DMS53 treated with DMSO at 0.1 percent for 48 hours (cell line): ENCODE measurements at regions not wholly inside any gene's neighbourhood (a gene's known extent, or its start where the extent isn't known, plus 50 kb on each side); places are given as distances from the start of the nearest gene placed in this dataset.
"Not testable (repeated sequence)": the region's sequence is repeated elsewhere in the genome, so short reads cannot be mapped to it uniquely, and the experiment has no call there.

ENCODE experiments used
- DNase-seq: peaks from one replicate; lab custom pipeline; 2025; ENCODE audit not compliant: unreplicated experiment; lab: John Stamatoyannopoulos, UW

DNA sequence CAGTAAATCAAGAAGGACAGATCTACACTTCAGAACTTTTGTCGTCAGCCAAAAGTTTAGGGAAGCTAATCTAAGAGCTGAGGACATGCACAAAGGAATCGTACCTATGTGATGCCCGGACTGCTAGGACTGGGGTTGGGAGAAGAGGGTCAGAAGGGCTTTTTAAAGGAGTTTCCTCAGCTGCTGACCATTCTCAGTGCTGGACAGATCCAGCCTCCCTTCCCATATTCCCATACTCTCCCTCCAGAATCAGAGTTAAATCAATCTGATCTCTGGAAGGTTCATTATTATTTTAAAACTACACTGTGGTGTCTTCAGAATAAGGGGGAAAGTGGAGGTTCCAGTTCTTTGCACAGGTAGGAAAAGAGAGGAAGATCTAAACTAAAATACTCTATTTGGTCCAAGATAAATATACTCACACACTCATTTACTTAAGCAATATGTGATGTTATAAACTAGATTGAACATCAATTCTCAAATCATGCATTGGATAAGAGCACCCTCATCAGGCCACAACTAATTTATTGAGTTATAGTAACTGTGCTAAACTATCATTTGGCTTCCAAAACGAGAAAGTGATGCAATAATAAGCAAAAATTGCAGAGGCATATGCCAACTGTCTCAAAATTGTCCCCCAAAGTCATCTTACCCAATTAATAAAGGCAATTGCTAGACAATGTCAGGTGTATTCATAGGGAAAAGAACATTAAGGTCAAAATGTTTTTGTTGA lies 124.7 kb downstream of the HNRNPD start:
- DNase-seq: no peak

DNA sequence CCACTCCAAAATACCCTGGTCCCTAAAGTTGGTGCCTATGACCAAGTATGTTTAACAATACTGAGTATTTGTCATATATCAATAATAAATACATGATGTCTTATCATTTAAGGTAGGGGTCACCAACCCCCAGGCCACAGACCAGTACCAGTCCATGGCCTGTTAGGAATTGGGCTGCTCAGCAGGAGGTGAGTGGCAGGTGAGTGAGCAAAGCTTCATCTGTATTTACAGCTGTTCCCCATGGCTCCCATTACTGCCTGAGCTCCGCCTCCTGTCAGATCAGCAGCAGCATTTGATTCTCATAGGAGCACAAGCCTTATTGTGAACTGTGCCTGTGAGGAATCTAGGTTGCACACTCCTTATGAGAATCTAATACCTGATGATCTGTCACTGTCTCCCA lies 126.2 kb downstream of the HNRNPD start:
- DNase-seq: no peak

DNA sequence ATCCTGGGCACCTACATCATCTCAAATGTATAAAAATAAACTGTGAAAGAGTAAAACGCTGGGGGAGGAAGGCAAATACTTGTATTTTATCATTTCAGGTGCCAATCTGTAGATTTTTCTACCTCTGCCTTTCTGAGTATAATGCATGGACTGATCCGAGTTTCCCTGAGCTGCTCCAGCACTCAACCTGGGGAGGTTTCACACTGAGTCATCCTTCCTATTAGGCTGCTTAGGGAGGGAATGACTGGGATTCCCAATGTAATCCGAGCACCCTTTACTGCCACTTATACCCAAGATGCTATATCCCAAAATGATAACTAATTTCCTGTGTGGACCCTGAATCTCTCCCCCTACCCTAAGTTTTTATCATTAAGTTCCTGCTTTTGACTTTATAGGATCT lies 126.6 kb downstream of the HNRNPD start:
- no peak for DNase-seq

DNA sequence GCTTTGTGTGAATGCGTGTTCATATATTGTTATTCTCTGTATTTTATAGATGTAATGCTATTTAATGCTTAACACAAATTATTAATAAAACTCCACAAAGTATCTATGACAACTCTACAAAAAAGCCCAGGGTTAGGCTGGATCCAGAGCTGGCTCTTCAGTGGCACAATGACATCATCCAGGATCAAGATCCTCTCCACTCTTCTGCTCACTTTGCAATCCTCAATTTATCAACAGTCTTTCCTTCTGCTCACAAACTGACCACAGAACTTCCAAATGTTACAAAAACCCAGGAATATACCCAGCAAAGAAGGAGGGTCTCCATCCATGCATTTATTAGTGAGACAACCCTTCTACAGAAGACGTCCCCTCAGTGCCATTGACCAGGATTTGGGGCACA lies 132.3 kb downstream of the HNRNPD start:
- DNase-seq: no peak

DNA sequence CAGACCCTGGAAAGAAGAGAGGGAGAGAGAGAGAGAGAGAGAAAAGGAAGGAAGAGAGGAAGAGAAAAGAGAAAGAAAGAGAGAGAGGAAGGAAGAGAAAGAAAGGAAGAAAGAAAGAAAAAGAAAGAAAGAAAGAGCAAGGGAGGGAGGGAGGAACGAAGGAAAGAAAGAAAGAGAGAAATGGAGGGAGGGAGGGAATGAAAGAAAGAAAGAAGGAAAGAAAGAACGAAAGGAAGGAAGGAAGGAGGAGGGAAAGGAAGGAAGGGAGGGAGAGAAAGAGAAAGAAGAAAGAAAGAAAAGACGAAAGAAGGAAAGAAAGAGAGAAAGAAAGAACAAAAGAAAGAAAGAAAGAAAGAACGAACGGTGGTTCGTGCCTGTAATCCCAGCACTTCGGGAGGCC lies 133.4 kb downstream of the HNRNPD start:
- no peak for DNase-seq

DNA sequence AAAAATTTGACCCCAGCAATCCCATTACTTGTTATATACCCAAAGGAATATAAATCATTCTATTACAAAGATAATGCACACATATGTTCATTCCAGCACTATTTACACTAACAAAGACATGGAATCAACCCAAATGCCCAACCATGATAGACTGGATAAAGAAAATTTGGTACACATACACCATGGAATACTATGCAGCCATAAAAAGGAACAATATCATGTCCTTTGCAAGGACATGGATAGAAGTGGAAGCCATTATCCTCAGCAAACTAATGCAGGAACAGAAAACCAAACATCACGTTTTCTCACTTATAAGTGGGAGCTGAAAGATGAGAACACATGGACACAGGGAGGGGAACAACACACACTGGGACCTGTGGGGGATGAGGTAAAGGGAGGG lies 136.6 kb downstream of the HNRNPD start:
- not testable (repeated sequence) for DNase-seq

DNA sequence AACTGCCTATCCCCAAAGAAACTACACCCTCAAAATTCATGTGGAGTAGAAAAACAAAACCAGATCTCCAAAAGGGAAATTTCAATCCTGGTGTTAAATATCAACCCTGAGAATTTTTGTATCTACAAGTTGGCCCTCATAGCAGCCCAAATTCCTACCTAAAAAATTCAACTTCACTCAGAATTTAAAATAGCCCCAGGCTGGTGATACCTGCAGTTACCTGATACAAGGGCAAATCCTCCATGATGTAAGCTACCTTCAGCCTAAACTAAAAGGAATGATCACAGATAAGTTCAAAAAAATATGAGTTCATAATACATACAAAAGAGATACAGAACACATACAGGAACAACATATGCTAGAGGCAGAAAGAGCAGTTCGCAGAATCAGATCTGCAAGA lies 138.4 kb downstream of the HNRNPD start:
- no peak for DNase-seq

DNA sequence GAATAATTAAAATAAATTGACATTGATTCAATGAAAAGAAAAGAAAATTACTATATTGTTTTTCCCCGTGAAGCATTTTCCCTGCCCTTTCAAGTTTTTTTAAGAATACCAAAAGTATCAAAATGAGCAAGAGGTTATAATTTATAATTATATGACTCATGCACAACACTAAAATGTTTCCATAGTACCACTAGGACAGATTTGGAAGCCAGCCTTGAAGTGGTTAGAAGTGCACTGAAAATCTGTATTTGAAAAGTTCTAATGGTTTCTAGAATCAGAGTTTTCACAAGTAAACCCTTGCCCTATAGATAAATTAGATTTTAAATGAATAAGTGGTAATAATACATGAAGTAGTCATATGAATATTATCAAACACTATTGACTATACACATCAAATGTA lies 140.9 kb downstream of the HNRNPD start:
- DNase-seq: no peak

DNA sequence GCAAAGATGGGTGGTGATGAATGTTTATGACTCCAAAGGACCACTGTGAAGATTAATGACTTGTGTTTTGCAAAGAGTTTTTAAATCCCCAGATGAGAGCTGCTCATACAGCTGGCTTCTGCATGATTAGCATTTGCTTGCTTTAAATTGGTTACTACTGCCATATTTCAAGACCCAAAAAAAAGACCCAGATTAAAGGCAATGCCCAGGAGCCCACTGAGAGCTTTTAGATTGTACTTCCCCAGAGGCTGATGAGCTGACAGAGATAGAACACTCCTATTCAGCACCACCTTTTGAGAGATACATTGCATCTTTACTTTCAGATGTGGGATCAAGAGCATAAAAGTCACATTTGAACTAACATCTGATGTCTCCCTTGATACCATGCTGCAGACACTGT lies 142.0 kb downstream of the HNRNPD start:
- DNase-seq: no peak

DNA sequence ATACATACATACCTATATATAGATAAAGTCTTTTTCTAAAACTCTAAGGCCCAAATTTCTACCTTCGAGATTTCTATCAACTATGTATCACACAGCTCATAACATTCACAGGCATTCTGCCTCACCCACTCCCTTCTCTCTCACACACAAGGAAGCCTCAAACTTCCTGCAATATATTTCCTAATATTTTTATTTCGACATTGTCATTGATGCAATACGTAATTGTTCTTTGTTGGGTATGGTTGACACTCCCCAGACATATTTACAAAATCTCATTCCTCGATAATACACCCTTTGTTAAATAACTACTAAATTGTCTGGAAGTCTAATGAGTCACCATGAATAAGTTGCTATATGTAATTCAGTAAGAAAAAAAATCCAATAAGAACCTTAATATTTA lies 143.5 kb downstream of the HNRNPD start:
- no peak for DNase-seq

DNA sequence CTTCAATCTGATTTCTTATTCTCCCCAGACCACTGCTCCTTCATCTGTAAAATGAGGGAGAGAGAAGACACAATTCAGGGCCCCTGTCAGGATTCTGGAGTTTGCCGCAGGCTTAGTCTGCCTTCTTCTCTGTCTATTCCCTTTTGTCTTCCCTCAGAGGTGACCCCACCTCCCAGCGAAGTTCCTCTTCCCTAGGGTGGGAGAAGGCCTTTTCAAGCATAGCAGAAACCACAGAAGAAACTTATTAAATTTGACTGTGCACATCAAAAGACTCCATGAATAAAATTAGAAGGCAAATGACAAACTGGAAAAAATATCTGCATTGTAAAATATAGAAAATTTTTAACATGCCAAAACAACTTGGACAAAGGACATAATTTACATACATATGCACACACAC lies 148.8 kb downstream of the HNRNPD start:
- no peak for DNase-seq

DNA sequence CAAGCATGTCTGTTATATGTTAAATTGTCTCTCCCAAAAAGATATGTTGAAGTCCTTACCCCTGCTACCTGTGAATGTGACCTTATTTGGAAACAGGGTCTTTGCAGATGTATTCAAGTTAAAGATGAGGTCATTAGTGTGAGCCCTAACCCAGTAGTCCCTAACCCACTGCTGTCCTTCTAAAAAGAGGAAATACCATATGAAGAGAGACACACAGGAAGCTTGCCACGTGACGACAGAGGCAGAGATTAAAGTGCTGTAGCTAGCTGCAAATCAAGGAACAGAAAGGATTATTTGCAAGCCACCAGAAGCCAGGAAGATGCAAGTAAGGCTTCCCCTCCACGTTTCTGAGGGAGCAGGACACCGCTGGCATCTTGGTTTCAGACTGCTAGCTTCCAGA lies 150.1 kb downstream of the HNRNPD start:
- DNase-seq: no peak

DNA sequence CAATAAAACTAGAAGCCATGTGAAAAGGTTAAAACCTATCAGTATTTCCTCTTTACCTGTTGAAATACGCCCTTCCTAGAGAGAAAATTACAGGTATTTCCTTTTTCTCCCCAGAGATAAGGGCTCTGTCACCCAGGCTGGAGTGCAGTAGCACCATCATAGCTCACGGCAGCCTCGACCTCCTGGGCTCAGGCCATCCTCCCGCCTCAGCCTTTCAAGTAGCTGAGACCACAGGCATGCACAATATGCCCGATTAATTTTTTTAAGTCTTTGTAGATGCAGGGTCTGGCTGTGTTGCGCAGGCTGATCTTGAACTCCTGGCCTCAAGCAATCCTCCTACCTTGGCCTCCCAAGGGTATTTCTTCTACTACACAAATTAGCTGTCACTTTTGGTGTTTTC lies 154.4 kb downstream of the HNRNPD start:
- no peak for DNase-seq

DNA sequence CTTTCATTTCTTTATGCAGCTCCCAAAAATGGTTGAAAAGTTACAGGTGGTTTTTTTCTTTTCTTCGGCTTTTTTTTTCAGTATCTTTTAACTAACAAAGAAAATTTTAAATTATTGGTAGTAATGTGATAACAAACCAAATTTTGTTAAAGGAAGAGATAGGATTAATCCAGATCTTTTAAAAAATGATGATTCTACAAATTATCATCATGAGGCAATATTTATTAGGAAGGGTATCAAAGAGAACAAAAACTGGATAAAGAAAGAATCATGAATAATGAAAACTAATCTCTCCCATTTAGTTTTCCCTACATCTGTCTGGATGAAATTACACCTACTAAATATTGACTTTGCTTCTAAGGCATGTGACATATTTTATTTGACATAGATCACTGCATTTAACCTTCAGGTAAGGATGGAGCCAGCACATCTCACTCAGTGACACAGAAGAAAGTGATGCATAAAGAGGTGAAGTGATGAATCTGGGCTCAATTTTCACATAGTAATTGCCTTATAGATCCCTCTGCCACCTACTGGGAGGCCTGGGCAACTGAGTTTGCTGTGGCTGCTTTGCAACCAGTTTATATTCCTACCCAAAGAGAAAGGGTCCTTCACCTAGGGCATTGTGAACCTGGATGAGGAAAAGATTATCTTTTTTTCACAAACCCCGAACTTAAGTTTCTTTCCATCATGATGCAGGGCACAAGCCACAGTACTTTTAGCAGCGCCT lies 155.6 kb downstream of the HNRNPD start:
- no peak for DNase-seq

DNA sequence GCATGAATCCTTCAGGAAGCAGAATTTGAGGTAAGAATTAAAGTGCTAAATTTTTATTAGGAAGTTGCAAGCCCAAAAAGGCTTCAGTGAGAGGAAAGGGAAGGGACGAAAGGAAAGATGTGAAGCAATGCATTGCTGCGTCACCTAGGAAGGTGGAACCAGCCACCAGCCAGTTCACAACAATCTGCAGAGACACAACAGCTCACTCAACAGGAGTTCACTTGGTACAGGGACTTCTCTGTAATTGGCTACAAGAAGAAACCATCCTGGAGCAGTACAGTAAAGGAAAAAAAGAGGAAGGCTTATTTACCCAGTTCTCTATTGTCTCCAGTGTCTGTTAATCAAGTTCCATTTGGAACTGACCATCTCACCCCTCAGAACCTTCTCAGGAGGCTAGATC lies 157.6 kb downstream of the HNRNPD start:
- no peak for DNase-seq

DNA sequence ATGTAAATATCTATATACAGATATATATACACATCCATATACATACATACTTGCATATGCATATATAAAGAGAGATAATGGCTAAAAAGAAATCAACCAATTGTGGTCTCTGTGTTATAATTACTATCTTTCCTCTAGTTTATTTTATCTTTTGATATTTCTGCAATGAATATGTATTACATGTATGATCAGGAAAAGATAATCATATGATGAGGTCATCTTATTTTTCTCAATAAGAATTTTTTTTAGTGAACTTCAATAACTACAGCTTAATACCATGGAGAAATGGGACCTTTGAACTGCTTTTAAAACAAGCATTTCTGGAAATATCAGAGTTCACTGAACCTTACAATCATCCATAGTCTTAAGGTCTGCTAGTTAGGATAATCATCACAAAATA lies 158.0 kb downstream of the HNRNPD start:
- no peak for DNase-seq

DNA sequence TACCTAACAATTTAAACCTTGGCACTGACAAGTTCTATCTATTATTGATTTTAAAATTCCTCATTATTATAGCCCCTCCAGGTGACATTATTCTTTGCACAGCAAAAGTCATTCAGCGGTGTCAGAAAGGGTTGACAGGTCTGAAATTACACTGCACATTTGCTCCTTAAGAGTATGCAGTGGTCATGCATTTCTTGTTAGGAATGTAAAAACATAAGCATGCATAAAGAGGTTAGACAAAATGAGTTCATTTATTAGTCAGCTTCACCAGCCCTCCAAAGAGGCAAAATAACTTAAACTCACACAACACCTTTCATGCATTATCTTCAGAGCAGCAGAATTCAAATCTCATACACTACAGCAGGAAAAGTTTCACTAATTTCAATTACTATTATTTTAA lies 158.8 kb downstream of the HNRNPD start:
- no peak for DNase-seq

DNA sequence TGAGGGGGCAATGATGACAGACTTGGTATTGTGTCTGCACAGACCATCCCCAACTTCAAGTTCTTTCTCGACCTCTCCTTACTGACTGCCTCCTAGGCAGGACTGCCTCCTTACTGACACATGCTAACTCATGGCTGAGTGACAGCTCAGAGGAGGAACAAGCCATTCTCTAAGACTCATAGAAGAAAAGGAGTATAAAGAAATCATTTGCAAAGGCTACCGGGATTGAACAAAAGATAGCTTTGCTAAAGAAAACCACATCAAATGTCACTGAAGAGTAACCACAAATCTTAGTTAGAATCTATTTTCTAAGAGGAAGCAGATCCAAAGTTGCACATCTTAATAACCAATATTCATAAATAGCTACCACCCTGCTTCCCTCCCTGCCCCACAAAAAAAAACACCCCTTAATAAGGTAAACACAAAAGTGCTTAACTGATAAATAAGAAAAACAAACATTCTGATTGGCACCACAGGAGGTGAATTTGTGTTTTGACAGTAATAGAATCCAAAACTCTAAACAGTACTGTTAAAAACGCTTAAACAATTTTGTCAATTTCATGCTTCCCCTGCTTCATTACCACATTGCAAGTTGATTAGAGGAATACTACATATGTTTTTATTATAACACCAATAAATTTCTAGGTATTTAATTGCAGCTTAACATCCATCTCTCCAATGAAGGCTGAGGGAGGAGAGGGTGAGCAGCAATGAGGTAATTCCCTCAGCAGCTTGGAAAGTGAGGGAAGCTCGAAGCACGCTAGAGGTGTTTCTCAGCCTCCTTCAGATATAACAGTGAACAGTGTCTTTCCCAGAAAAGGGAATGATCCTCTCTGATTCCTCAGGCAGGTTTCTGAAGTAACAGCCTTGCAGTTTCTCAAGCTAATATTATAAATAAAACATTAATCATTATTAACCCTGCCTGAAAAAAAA lies 160.0 kb downstream of the HNRNPD start:
- no peak for DNase-seq

DNA sequence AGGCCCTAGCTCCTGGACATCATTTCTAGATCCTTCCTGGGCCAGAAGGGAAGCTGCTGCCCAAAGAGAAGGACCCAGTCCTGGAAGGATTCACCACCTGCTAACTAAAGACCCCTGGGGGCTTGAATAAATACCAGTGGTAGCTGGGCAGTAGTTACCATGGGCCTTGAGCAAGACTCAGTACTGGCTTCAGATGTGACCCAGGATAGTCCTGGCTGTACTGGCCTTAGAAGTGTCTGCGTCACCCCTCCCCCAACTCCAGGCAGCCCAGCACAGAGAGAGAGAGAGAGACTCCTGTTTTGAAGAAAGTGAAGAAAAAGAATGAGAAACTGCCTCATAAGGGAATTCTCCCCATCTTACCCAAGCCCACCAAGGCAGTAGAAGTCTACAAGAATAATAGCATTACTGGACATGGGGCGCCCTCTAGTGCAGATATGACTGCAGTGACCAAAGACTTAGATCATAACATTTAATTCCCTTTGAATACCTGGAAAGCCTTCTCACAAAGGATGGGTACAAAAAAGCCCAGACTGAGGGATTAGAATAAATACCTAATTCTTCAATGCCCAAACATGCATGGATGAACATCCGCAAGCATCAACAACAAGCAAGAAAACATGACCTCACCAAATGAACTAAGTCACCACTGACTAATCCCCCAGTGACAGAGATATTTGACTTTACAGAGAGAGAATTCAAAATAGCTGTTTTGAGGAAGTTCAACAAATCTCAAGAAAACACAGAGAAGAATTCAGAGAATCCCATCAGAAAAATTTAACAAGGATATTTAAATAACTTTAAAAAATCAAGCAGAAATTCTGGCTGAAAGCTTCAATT lies 171.8 kb downstream of the HNRNPD start:
- DNase-seq: peak; percentile 33

DNA sequence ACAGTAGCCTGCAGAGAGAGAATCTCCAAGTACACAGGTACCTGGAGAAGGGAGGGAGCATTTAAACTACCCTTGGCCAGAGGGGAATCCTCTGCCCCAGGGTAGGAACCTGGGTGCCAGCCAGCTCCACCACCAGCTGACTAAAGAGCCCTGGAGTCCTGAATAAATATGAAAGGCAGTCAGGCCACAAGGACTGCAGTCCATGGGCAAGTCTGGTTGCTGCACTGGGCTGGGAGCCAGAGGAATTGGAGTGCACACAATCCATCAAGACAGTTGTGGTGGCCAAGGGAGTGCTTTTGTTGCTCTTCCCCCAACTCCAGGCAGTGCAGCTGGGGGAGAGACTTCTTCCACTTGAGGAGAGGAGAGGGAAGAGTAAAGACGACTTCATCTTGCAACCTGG lies 172.5 kb downstream of the HNRNPD start:
- DNase-seq: no peak

DNA sequence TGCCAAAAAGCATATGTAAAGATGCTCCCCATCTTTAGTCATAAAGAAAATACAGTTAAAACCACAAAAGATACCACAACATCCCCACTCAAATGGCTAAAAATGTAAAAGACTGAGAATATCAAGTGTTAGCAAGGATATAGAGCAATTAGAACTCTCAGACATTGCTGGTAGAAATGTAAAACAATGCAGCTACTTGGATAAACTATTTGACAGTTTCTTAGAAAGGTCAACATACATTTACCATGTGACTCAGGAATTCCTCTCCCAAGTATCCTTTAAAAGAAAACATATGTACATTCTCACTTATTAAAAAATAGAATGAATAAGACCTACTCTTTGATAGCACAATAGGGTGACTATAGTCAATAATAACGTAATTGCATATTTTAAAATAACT lies 173.7 kb downstream of the HNRNPD start:
- no peak for DNase-seq
